T-helper 17 cell (primary cell): ENCODE measurements at regions not wholly inside any gene's neighbourhood (a gene's known extent, or its start where the extent isn't known, plus 50 kb on each side); places are given as distances from the start of the nearest gene placed in this dataset.

Experiments
- ATAC-seq: fragments of 150-1000 bp; cut with Tn5 transposase; 2 replicates; pipeline ENCODE4 v1.10.0; 2021; ENCODE audit warnings: mild to moderate bottlenecking, moderate library complexity
- DNase-seq, 3 donors: peaks; one replicate each; pipeline versions ENCODE4 v3.0.0 to v3.0.0-alpha.2; 2020 to 2021
- H3K9me3 ChIP-seq: one replicate; pipeline ENCODE4 v1.7.0; 2013; ENCODE audit warnings: low read length, mild to moderate bottlenecking; ENCODE audit not compliant: control insufficient read depth, poor library complexity, severe bottlenecking
- H3K27ac Mint-ChIP-seq: one replicate; pipeline ENCODE4 v1.8.0; 2022; ENCODE audit warnings: mild to moderate bottlenecking, moderate library complexity, mixed read lengths
- H3K27me3 Mint-ChIP-seq: one replicate; pipeline ENCODE4 v1.8.0; 2022; ENCODE audit warnings: mixed read lengths
- H3K36me3 Mint-ChIP-seq: one replicate; pipeline ENCODE4 v1.8.0; 2022; ENCODE audit warnings: low read depth, mixed read lengths
- H3K4me1 Mint-ChIP-seq: one replicate; pipeline ENCODE4 v1.8.0; 2022; ENCODE audit warnings: mild to moderate bottlenecking, mixed read lengths
- H3K4me3 Mint-ChIP-seq: one replicate; pipeline ENCODE4 v1.8.0; 2022; ENCODE audit warnings: mild to moderate bottlenecking, moderate library complexity, mixed read lengths

DNA sequence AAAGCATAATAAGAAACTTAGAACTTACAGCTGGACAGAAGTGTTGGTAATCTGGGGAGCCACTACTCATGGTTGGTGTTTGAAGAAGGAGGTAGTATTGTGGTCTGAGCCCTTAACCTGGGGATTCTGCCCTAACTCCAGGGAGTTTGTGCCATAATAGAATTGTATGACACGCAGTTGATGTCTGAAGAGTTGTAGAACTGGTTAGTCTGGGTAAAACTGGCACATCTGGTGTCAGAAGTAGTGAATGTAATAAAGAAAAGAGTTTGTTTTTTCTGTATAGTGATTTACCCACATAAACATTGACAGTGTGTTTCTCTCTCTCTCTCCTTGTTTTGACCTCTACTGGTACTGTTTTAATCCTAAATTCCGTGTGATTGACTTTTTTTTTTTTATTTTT is 448.1 kb upstream of the SEMA3D start:
- no peaks in the 10 kb centered on the region for H3K27me3 Mint-ChIP-seq
- no peak overlapping the region for H3K4me3 Mint-ChIP-seq
- no peak overlapping the region for H3K27ac Mint-ChIP-seq
- no peak for ATAC-seq
- no peaks in the 10 kb centered on the region for H3K9me3 ChIP-seq
- H3K36me3 Mint-ChIP-seq, result no peaks in the 10 kb centered on the region
- no peaks in the 10 kb centered on the region for H3K4me1 Mint-ChIP-seq
- DNase-seq, result no peak

DNA sequence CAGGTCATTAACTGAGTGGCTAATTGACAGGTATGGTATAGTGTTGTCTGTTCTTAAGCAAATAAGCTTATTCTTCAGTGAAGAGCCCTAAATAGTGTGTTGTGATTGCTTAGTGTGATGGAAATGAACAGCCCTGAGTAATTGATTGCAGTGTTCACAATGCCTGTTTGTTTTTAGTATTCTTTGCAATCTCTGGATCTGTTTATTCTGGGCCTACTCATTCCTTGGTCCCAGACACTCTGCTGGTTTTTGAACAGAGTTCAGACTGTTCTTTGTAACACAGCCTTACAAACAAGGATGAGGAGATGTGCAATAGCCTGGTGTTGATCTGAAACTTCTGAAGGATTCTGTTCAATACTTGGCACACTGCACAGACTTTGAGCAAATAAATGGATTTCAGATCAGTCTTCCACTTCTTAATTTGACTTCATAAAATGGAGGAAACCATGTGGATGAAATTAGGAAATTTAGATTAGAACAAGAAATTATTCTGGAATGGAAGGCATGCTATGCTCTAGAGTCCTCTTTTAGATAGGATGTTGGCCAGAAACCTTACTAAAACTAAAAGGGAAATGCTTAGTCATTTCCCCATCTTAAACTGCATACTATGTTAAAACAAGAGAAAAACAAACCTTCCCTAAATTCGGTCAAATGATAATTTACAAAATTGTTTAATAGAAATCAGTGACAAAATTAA is 444.2 kb upstream of the SEMA3D start:
- Mint-ChIP-seq H3K27ac (no peak overlapping the region), H3K36me3 (no peaks in the 10 kb centered on the region), H3K4me3 (no peak overlapping the region), H3K4me1 (no peaks in the 10 kb centered on the region), H3K27me3 (no peaks in the 10 kb centered on the region)
- ATAC-seq, result no peak
- no peaks in the 10 kb centered on the region for H3K9me3 ChIP-seq
- no peak for DNase-seq

DNA sequence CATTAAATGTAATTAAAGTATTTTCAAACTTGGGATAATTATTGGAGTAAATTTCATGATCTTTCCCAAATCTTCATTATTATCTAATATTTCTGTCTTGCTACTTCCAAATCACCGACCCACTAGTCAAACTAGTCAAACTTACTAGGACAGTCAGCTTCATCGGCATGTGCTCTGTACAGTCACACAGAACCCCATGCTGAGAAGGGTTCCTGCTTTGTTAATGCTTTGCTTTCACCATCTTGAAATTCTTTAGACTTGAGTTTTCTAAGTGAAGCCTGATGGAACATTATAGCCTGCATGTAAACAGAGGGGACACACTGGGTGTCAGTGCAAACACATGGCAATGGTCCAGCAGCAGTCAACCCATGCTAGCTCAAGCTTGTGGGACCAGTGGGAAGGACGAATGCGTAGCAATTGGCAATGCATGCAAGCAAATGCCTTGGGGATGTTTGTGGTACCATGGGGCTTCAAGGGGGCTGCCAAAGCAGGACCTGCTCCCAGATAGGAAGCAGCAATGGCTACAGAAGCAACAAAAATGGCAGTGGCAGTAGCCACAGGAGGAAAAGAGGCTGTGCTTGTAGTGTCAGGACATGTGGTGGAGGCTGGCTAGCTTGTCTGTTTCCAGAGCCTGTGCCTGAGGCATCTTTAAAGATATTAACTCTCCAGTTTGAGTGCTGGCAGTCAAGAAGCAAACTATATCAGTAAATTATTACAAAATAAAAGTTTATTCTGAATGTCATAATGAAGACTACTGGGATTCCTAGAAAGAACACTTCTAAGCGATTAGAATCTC is 441.1 kb upstream of the SEMA3D start:
- Mint-ChIP-seq H3K4me3 (no peak overlapping the region), H3K27ac (no peak overlapping the region), H3K4me1 (no peaks in the 10 kb centered on the region), H3K27me3 (no peaks in the 10 kb centered on the region), H3K36me3 (no peaks in the 10 kb centered on the region)
- DNase-seq (no peak), ATAC-seq (no peak)
- H3K9me3 ChIP-seq, result no peaks in the 10 kb centered on the region

DNA sequence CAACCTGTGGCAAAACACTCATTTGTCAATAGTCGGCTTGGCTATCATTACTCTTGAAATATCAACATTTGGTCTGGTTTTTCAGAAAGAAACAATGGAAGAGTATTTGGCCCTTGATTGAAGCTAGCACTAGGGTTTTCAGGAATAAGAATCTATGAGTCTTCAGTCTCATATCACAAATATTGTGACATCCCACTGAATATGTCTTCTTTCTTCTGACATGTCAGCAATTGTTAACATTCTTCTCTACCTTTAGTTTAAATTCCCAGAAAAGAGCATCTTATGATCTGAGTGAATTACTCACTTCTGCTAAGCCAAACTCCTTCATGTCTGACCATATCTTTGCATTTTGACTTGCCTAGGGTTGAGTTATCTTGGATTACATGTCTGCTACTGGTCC is 435.2 kb upstream of the SEMA3D start:
- DNase-seq, result no peak
- Mint-ChIP-seq H3K27ac (no peak overlapping the region), H3K4me3 (no peak overlapping the region), H3K36me3 (no peaks in the 10 kb centered on the region), H3K4me1 (no peaks in the 10 kb centered on the region), H3K27me3 (no peaks in the 10 kb centered on the region)
- no peak for ATAC-seq
- H3K9me3 ChIP-seq, result no peaks in the 10 kb centered on the region

DNA sequence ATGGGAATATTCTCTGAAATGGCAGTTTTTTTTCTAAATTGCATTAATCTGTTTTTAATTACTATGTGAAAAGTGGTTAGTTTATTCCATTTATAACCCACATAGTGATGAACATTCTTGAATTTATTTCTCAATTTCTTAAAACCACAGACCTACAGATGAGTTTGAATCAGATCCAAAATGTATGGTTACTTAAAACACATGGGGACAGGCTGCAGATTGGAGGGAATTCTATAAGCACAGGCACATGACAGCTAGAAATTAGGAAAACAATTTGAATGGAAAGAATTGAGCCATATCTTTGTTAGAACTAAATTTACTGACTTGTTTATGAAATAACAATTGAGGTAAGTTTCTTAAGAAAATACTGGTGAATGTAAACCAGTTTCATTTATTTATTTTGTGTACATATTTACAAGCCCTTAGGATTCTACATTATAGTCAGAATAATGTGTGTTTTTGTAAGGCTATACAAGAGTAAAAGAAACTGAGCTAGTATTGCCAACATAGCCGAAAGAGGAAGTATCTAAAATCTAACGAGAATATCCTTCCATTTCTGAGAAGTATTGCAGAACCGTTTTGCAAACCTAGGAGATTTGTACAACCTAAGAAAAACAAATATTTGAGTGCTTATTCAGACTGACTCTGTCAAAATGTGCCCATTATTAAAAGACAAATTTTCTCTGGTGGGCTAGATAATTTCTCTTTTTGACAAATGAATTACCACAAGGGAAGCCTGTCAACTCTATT is 434.3 kb upstream of the SEMA3D start:
- no peak for ATAC-seq
- Mint-ChIP-seq H3K27ac (no peak overlapping the region), H3K27me3 (no peaks in the 10 kb centered on the region), H3K4me3 (no peak overlapping the region), H3K36me3 (no peaks in the 10 kb centered on the region), H3K4me1 (no peaks in the 10 kb centered on the region)
- no peak for DNase-seq
- H3K9me3 ChIP-seq, result no peaks in the 10 kb centered on the region

DNA sequence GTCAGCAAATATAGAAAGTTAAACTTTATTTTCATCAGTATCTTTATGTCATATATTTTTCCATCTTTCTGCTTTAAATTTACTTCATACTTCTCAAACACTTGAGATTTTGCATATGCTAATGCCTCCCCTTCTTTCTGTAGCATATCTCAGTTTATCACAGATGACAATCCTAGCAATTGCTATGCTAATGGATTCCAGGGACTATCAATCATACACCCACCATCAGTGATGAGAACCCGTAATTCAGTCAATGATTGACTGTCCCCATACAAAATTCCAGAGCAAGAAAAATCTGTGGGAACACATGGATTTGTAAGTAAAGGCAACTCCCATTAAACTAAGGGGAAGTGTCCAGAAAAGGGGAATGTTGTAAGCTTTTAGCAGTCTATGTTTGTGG is 432.4 kb upstream of the SEMA3D start:
- ATAC-seq (no peak), DNase-seq (no peak)
- no peaks in the 10 kb centered on the region for H3K9me3 ChIP-seq
- Mint-ChIP-seq H3K27ac (no peak overlapping the region), H3K4me1 (no peaks in the 10 kb centered on the region), H3K4me3 (no peak overlapping the region), H3K27me3 (no peaks in the 10 kb centered on the region), H3K36me3 (no peaks in the 10 kb centered on the region)

DNA sequence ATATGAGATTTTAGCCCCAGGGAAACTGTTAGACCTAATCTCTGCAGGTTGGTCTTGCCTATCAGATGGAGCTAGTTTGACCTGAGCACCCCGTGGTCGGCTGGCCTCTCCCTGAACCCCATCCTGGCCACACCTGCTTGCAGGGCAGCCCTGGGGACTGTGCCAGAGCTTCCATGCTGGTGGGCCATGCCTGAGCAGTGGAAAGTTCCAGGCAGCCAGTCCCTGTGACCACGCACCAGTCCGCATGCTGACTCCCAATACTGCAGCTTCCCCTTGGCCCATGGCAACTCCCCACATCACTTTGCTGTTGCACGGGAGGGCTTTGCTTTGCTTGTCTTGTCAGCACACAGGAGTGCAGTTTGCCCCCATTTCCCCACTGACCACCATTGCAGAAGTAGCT is 427.8 kb upstream of the SEMA3D start:
- DNase-seq, result no peak
- H3K4me3 Mint-ChIP-seq, result no peak overlapping the region
- ATAC-seq, result no peak
- no peak overlapping the region for H3K27ac Mint-ChIP-seq
- no peaks in the 10 kb centered on the region for H3K27me3 Mint-ChIP-seq
- H3K36me3 Mint-ChIP-seq, result no peaks in the 10 kb centered on the region
- no peaks in the 10 kb centered on the region for H3K4me1 Mint-ChIP-seq
- H3K9me3 ChIP-seq, result no peaks in the 10 kb centered on the region

DNA sequence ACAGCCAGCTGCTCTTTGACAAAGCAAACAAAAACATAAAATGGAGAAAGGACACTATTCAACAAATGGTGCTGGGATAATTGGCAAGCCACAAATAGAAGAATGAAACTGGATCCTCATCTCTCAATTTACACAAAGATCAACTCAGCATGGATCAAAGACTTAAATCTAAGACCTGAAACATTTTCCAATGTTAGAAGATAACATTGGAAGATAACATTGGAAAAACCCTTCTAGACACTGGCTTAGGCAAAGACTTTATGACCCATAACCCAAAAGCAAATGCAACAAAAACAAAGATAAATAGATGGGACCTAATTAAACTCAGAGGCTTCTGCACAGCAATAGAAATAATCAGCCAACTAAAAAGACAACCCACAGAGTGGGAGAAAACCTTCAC is 425.7 kb upstream of the SEMA3D start:
- ATAC-seq (no peak), DNase-seq (no peak)
- H3K9me3 ChIP-seq, result no peaks in the 10 kb centered on the region
- Mint-ChIP-seq H3K27me3 (no peaks in the 10 kb centered on the region), H3K36me3 (no peaks in the 10 kb centered on the region), H3K27ac (no peak overlapping the region), H3K4me1 (no peaks in the 10 kb centered on the region), H3K4me3 (no peak overlapping the region)

DNA sequence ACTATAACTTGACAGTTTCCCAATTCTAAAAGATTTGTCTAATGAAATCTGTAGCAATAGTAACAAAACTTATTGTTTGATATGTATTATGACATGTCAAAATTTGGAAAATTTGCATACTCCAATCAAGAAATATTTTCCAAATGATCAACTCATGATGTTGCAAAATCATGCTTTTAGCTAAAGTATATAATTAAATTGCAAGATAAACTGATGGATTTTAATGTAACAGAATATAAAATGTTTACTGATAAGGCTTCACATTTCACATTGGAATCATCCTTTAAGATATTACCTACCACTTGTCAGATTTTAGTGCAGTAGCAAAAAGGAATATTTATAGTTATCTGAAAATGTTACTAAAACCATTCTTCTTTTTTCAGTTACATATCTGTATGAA is 421.9 kb upstream of the SEMA3D start:
- Mint-ChIP-seq H3K4me3 (no peak overlapping the region), H3K27me3 (no peaks in the 10 kb centered on the region)

DNA sequence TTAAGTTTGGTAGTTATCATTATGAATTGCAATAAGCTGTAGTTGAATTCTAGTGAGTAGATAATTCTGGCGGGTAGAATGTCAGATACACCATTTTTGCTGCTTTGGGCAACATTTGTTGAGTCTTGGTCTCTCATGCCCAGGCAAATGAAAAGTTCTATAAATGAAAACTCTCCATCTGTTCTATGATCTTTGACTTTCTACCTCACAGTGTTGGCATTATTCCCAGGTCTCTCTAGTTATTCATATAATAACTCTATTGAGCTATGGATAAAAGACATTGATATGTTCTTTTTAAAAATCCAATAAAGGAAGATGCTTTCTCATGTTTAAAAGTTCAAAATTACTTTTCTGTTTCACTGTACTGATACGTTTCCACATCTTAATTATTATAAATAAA is 415.3 kb upstream of the SEMA3D start:
- Mint-ChIP-seq H3K4me3 (no peak overlapping the region), H3K4me1 (no peaks in the 10 kb centered on the region), H3K27ac (no peak overlapping the region), H3K27me3 (no peaks in the 10 kb centered on the region), H3K36me3 (no peaks in the 10 kb centered on the region)
- no peak for ATAC-seq
- H3K9me3 ChIP-seq, result no peaks in the 10 kb centered on the region
- DNase-seq, result no peak

More for the DNA sequence above, 421.9 kb upstream of the SEMA3D start:
- Mint-ChIP-seq H3K4me1 (no peaks in the 10 kb centered on the region), H3K36me3 (no peaks in the 10 kb centered on the region), H3K27ac (no peak overlapping the region)
- DNase-seq, result no peak
- ATAC-seq, result no peak
- no peaks in the 10 kb centered on the region for H3K9me3 ChIP-seq

DNA sequence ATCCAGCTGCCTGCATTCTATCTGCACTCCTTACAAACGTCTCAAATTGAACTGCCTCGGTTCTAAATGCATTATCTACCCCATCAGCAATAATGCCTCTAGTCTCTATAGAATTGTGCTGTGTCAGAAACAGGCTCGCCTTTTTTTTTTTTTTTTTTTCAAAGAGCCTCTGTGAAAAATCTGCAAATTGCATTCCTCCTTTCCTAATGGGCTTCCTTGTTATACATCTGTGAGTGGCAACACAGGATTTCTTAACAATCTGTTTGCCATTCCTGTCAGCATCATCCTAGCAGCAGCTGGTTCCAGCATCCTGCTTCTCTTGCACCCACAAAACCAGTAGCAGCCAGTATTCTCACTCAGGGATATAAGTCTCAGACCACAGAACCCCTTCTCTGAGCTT is 413.5 kb upstream of the SEMA3D start:
- Mint-ChIP-seq H3K36me3 (no peaks in the 10 kb centered on the region), H3K4me1 (no peaks in the 10 kb centered on the region), H3K27ac (no peak overlapping the region), H3K4me3 (no peak overlapping the region), H3K27me3 (no peaks in the 10 kb centered on the region)
- no peaks in the 10 kb centered on the region for H3K9me3 ChIP-seq
- ATAC-seq (no peak), DNase-seq (no peak)

DNA sequence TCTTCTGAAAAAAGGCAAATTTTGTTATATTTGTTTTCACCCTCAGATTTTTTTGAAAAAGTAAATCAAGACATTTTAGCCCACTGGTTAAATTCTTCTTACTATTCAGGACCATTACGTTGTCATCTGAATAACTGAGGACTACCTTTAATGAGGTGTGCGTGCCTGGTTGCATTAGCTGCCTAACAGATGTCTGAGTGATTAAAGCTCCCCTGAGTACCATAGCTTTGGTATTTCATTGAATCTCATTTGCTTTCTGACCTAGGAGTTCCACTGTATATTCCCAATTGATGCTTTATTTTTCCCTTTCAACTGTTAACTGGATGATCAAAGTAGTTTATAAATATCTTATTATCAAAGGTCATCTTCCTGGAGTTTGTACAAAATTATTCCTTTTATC is 410.0 kb upstream of the SEMA3D start:
- Mint-ChIP-seq H3K36me3 (no peaks in the 10 kb centered on the region), H3K4me1 (no peaks in the 10 kb centered on the region), H3K4me3 (no peak overlapping the region), H3K27me3 (no peaks in the 10 kb centered on the region), H3K27ac (no peak overlapping the region)
- DNase-seq (no peak), ATAC-seq (no peak)
- no peaks in the 10 kb centered on the region for H3K9me3 ChIP-seq

DNA sequence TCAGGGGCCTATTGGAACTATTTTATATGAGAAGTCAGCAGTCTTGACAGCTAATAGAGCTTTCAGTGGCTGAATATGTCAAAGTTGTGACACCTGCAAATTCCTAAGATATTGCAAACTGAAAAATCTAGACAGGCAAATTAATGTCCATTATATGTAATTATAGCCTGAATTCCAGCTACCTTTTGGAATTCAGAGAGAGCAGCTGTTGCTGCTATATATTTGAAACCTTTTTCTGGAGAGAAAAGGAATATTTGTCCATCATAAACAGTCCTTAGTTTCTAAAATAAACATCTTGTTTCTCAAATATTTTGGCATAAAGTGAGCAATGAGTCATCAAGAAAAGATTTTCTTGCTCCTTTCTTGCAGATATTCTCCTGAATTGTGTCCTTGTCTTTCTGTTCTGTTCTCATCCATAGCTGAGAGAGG is 408.9 kb upstream of the SEMA3D start:
- H3K27me3 Mint-ChIP-seq, result no peaks in the 10 kb centered on the region
- ATAC-seq (no peak), DNase-seq (no peak)
- H3K36me3 Mint-ChIP-seq, result no peaks in the 10 kb centered on the region
- H3K27ac Mint-ChIP-seq, result no peak overlapping the region
- H3K9me3 ChIP-seq, result no peaks in the 10 kb centered on the region
- no peaks in the 10 kb centered on the region for H3K4me1 Mint-ChIP-seq
- no peak overlapping the region for H3K4me3 Mint-ChIP-seq
